ENCODE measurements at regions not wholly inside any gene's neighbourhood (a gene's known extent, or its start where the extent isn't known, plus 50 kb on each side); places are given as distances from the start of the nearest gene placed in this dataset.

DNA sequence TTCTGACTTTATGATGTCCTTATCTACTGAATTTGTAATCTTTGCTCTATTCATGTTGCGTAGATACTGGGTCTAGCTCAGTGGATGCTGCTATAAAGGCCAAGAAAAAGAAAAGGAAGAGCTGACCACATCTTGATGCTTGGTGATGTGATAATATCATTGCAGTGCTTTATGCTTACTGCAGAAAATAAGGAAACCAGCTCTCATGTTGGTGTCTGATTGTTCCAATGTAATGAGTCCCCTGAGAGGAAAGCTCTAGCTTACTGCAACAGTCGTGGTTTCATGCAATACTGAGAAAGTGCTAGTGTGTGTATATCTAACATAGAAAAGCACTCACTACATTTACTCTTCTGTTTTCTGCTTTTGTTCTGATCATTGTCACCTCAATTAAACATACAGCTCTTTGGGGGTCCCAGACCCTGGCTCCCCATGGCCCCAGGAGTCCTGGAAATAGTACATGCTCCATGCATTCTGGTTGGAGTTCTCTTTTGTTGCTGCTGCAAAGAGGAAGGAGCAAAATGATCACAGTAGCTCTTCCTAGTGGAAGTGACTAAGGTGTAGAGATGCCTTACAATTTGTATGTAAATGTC is 338.8 kb downstream of the CYRIA start:
- no peak for TF ChIP-seq EP300 (IDR thresholded peaks at IDR 0.05; ENCODE audit: borderline replicate concordance in 1 of 2, low read depth in 1 of 2, low read length in 1 of 2)
- TF ChIP-seq, protein P1, sequence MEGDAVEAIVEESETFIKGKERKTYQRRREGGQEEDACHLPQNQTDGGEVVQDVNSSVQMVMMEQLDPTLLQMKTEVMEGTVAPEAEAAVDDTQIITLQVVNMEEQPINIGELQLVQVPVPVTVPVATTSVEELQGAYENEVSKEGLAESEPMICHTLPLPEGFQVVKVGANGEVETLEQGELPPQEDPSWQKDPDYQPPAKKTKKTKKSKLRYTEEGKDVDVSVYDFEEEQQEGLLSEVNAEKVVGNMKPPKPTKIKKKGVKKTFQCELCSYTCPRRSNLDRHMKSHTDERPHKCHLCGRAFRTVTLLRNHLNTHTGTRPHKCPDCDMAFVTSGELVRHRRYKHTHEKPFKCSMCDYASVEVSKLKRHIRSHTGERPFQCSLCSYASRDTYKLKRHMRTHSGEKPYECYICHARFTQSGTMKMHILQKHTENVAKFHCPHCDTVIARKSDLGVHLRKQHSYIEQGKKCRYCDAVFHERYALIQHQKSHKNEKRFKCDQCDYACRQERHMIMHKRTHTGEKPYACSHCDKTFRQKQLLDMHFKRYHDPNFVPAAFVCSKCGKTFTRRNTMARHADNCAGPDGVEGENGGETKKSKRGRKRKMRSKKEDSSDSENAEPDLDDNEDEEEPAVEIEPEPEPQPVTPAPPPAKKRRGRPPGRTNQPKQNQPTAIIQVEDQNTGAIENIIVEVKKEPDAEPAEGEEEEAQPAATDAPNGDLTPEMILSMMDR (IDR thresholded peaks at IDR 0.05), result no peak
- TF ChIP-seq CHD2 (IDR thresholded peaks at IDR 0.05; ENCODE audit: low read length, partially characterized antibody), result no peak
- no peak for TF ChIP-seq TEAD4 (IDR thresholded peaks at IDR 0.05; ENCODE audit: borderline replicate concordance, insufficient read depth)
